ENCODE measurements at regions not wholly inside any gene's neighbourhood (a gene's known extent, or its start where the extent isn't known, plus 50 kb on each side); places are given as distances from the start of the nearest gene placed in this dataset.

GRCh38 chr6:163720005-163720404 is 305.5 kb downstream of the QKI start:
- Histone ChIP-seq H3K9me3 (no peaks in the 10 kb centered on the region), H3K27ac (no peak overlapping the region), H3K4me1 (no peaks in the 10 kb centered on the region), H3K4me3 (no peak overlapping the region), H3K27me3 (no peaks in the 10 kb centered on the region), H3K36me3 (no peaks in the 10 kb centered on the region)
- intact Hi-C loops (cut with DNase I): no loop called here
- DNase-seq (no peak), ATAC-seq (no peak)
- no peak for TF ChIP-seq CTCF (IDR thresholded peaks at IDR 0.05)

- Histone ChIP-seq H3K4me3 (no peak overlapping the region), H3K9me3 (no peaks in the 10 kb centered on the region), H3K27me3 (no peaks in the 10 kb centered on the region), H3K27ac (no peak overlapping the region), H3K36me3 (no peaks in the 10 kb centered on the region), H3K4me1 (no peaks in the 10 kb centered on the region)
- DNase-seq (no peak), ATAC-seq (no peak)
- no peak for TF ChIP-seq CTCF (IDR thresholded peaks at IDR 0.05)
- intact Hi-C loops (cut with DNase I): no loop called here
Measured at GRCh38 chr6:163719028-163719742, 304.7 kb downstream of the QKI start.

GRCh38 chr6:163718537-163718936 is 304.0 kb downstream of the QKI start:
- intact Hi-C loops (cut with DNase I): no loop called here
- TF ChIP-seq CTCF (IDR thresholded peaks at IDR 0.05): no peak
- ATAC-seq: no peak
- Histone ChIP-seq H3K4me3 (no peak overlapping the region), H3K27me3 (no peaks in the 10 kb centered on the region), H3K36me3 (no peaks in the 10 kb centered on the region), H3K9me3 (no peaks in the 10 kb centered on the region), H3K4me1 (no peaks in the 10 kb centered on the region), H3K27ac (no peak overlapping the region)
- no peak for DNase-seq

GRCh38 chr6:163717106-163717764 is 302.7 kb downstream of the QKI start:
- TF ChIP-seq CTCF (IDR thresholded peaks at IDR 0.05): no peak
- intact Hi-C loops (cut with DNase I): no loop called here
- H3K9me3 ChIP-seq: no peaks in the 10 kb centered on the region
- peaks cover 0 to 9% of the 10 kb centered on the region in 2 donors for H3K4me1 ChIP-seq
- ATAC-seq: peak; percentile 81
- H3K36me3 ChIP-seq: no peaks in the 10 kb centered on the region
- DNase-seq: no peak
- H3K27ac ChIP-seq: no peak overlapping the region
- H3K4me3 ChIP-seq: no peak overlapping the region
- no peaks in the 10 kb centered on the region for H3K27me3 ChIP-seq

- H3K4me1 ChIP-seq: peaks cover 0 to 14% of the 10 kb centered on the region in 2 donors
- no peak for TF ChIP-seq CTCF (IDR thresholded peaks at IDR 0.05)
- ATAC-seq (no peak), DNase-seq (no peak)
- H3K9me3 ChIP-seq: no peaks in the 10 kb centered on the region
- no peak overlapping the region for H3K4me3 ChIP-seq
- H3K27ac ChIP-seq: no peak overlapping the region
- no peaks in the 10 kb centered on the region for H3K36me3 ChIP-seq
- no peaks in the 10 kb centered on the region for H3K27me3 ChIP-seq
- intact Hi-C loops (cut with DNase I): no loop called here
Measured at GRCh38 chr6:163716690-163717089, 302.2 kb downstream of the QKI start.
